SK-N-SH treated with all-trans-retinoic acid at 6 μM for 48 hours (cell line): ENCODE measurements at regions not wholly inside any gene's neighbourhood (a gene's known extent, or its start where the extent isn't known, plus 50 kb on each side); places are given as distances from the start of the nearest gene placed in this dataset.

ENCODE experiments used
- ATAC-seq: fragments of 200-7000 bp; cut with Tn5 transposase; 3 replicates; pipeline ENCODE4 v1.9.1; 2020; ENCODE audit warnings: mild to moderate bottlenecking, moderate library complexity
- ARNTL ChIP-seq: fragments of 450-650 bp; formaldehyde crosslinking; IDR thresholded peaks from 2 replicates; pipeline ENCODE4 v1.5.0; 2020; ENCODE audit warnings: low read depth, mild to moderate bottlenecking, moderate library complexity, borderline replicate concordance
- BACH2 ChIP-seq: fragments of 250-450 bp; sonication (Bioruptor Pico); IDR thresholded peaks from 2 replicates; pipeline ENCODE4 v1.9.0; 2021; ENCODE audit warnings: mild to moderate bottlenecking, borderline replicate concordance
- CREB5 ChIP-seq: fragments of 250-450 bp; sonication (Bioruptor Pico); IDR thresholded peaks from 2 replicates; pipeline ENCODE4 v1.5.1; 2020; ENCODE audit warnings: low read depth, mild to moderate bottlenecking, moderate library complexity
- CSDC2 ChIP-seq: fragments of 250-450 bp; sonication (Bioruptor Pico); IDR thresholded peaks from 2 replicates; pipeline ENCODE4 v1.5.0; 2020; ENCODE audit warnings: mild to moderate bottlenecking, moderate library complexity
- CSRNP3 ChIP-seq: fragments of 250-450 bp; sonication (Bioruptor Pico); IDR thresholded peaks from 2 replicates; pipeline ENCODE4 v1.5.1; 2021; ENCODE audit warnings: mild to moderate bottlenecking, moderate library complexity
- ESRRG ChIP-seq: fragments of 250-450 bp; sonication (Bioruptor Pico); IDR thresholded peaks from 2 replicates; pipeline ENCODE4 v1.6.1; 2021; ENCODE audit warnings: mild to moderate bottlenecking
- GLIS3 ChIP-seq: fragments of 250-450 bp; sonication (Bioruptor Pico); IDR thresholded peaks from 2 replicates; pipeline ENCODE4 v1.5.0; 2020; ENCODE audit warnings: mild to moderate bottlenecking, moderate library complexity
- ISL1 ChIP-seq: fragments of 250-450 bp; sonication (Bioruptor Pico); IDR thresholded peaks from 2 replicates; pipeline ENCODE4 v2.1.2; 2022; ENCODE audit warnings: mild to moderate bottlenecking, moderate library complexity
- OSR1 ChIP-seq: fragments of 250-450 bp; sonication (Bioruptor Pico); IDR thresholded peaks from 2 replicates; pipeline ENCODE4 v1.8.0; 2022; ENCODE audit warnings: moderate library complexity, mild to moderate bottlenecking, inconsistent platforms
- PATZ1 ChIP-seq: fragments of 250-450 bp; sonication (Bioruptor Pico); IDR thresholded peaks from 2 replicates; pipeline ENCODE4 v1.8.0; 2020; ENCODE audit warnings: mild to moderate bottlenecking, moderate library complexity, borderline replicate concordance
- POU6F1 ChIP-seq: fragments of 250-450 bp; sonication (Bioruptor Pico); IDR thresholded peaks from 2 replicates; pipeline ENCODE4 v1.8.0; 2021; ENCODE audit warnings: low read depth, mild to moderate bottlenecking, moderate library complexity, borderline replicate concordance
- PPARA ChIP-seq: fragments of 250-450 bp; sonication (Bioruptor Pico); IDR thresholded peaks from 2 replicates; pipeline ENCODE4 v1.5.0; 2020; ENCODE audit warnings: mild to moderate bottlenecking, borderline replicate concordance
- SNAI2 ChIP-seq: fragments of 250-450 bp; sonication (Bioruptor Pico); IDR thresholded peaks from 2 replicates; pipeline ENCODE4 v1.5.0; 2020; ENCODE audit warnings: mild to moderate bottlenecking, moderate library complexity
- TOX ChIP-seq: fragments of 250-450 bp; sonication (Bioruptor Pico); IDR thresholded peaks from 2 replicates; pipeline ENCODE4 v1.8.0; 2021; ENCODE audit warnings: mild to moderate bottlenecking, moderate library complexity, borderline replicate concordance
- TSHZ2 ChIP-seq: fragments of 250-450 bp; sonication (Bioruptor Pico); IDR thresholded peaks from 2 replicates; pipeline ENCODE4 v1.5.0; 2020; ENCODE audit warnings: mild to moderate bottlenecking, moderate library complexity
- ZC3H10 ChIP-seq: fragments of 250-450 bp; sonication (Bioruptor Pico); IDR thresholded peaks from 2 replicates; pipeline ENCODE4 v1.5.1; 2021; ENCODE audit warnings: mild to moderate bottlenecking, moderate library complexity
- ZFP30 ChIP-seq: fragments of 450-650 bp; formaldehyde crosslinking; IDR thresholded peaks from 2 replicates; pipeline ENCODE4 v1.5.0; 2022; ENCODE audit warnings: mild to moderate bottlenecking, moderate library complexity
- ZNF565 ChIP-seq: fragments of 450-650 bp; formaldehyde crosslinking; conservative IDR thresholded peaks from 2 replicates; pipeline ENCODE4 v1.5.0; 2020; ENCODE audit warnings: low read depth, mild to moderate bottlenecking, moderate library complexity
- ZNF70 ChIP-seq: fragments of 450-650 bp; formaldehyde crosslinking; IDR thresholded peaks from 2 replicates; pipeline ENCODE4 v1.5.0; 2020; ENCODE audit warnings: mild to moderate bottlenecking, moderate library complexity
- ZNF8 ChIP-seq: fragments of 450-650 bp; formaldehyde crosslinking; IDR thresholded peaks from 2 replicates; pipeline ENCODE4 v1.5.0; 2020; ENCODE audit warnings: mild to moderate bottlenecking, moderate library complexity

- TF ChIP-seq PATZ1 (CRISPR knock-in tag): no peak
- TF ChIP-seq ISL1 (CRISPR knock-in tag): no peak
- TF ChIP-seq OSR1 (CRISPR knock-in tag): no peak
- no peak for TF ChIP-seq TOX (CRISPR knock-in tag)
- no peak for TF ChIP-seq BACH2 (CRISPR knock-in tag)
- no peak for TF ChIP-seq GLIS3
- no peak for TF ChIP-seq ZNF70
- TF ChIP-seq ESRRG (CRISPR knock-in tag): no peak
- no peak for TF ChIP-seq PPARA (CRISPR knock-in tag)
- no peak for TF ChIP-seq POU6F1 (CRISPR knock-in tag)
- no peak for TF ChIP-seq TSHZ2 (CRISPR knock-in tag)
- TF ChIP-seq ZNF565 (CRISPR knock-in tag): no peak
- TF ChIP-seq ARNTL (CRISPR knock-in tag): no peak
- TF ChIP-seq ZC3H10 (CRISPR knock-in tag): no peak
- TF ChIP-seq, all 23 proteins: peak for 0
- ATAC-seq: no peak
Observed at GRCh38 chr17:20924306-20924705, 118.5 kb downstream of the USP22 start.

- ATAC-seq: no peak
- TF ChIP-seq ARNTL (CRISPR knock-in tag): no peak
- no peak for TF ChIP-seq CREB5 (CRISPR knock-in tag)
- TF ChIP-seq ZNF8 (CRISPR knock-in tag): no peak
- no peak for TF ChIP-seq ZNF70
- no peak for TF ChIP-seq ZFP30 (CRISPR knock-in tag)
- TF ChIP-seq CSDC2 (CRISPR knock-in tag): no peak
- no peak for TF ChIP-seq ZC3H10 (CRISPR knock-in tag)
- no peak for TF ChIP-seq OSR1 (CRISPR knock-in tag)
- no peak for TF ChIP-seq ESRRG (CRISPR knock-in tag)
- TF ChIP-seq BACH2 (CRISPR knock-in tag): no peak
- no peak for TF ChIP-seq CSRNP3
- no peak for TF ChIP-seq TOX (CRISPR knock-in tag)
- TF ChIP-seq GLIS3: no peak
- TF ChIP-seq PATZ1 (CRISPR knock-in tag): no peak
- TF ChIP-seq SNAI2 (CRISPR knock-in tag): no peak
- TF ChIP-seq, all 23 proteins: peak for 0
Observed at GRCh38 chr17:20925091-20925490, 117.7 kb downstream of the USP22 start.
